ENCODE measurements at regions not wholly inside any gene's neighbourhood (a gene's known extent, or its start where the extent isn't known, plus 50 kb on each side); places are given as distances from the start of the nearest gene placed in this dataset.

GRCh38 chr16:9186061-9186460 lies 94.6 kb downstream of the HAPSTR1 start:
- Histone ChIP-seq H3K27me3 (ENCODE audit: insufficient read depth, poor library complexity, severe bottlenecking) (no peaks in the 10 kb centered on the region), H3K4me3 (replicated peaks; ENCODE audit: insufficient read depth, low read length) (no peak overlapping the region), H3K27ac (replicated peaks) (no peak overlapping the region)
- TF ChIP-seq POLR2AphosphoS5 (IDR thresholded peaks at IDR 0.05; ENCODE audit: low read depth) (no peak), SPI1 (IDR thresholded peaks at IDR 0.05; ENCODE audit: borderline replicate concordance, low read depth) (no peak), GABPA (IDR thresholded peaks at IDR 0.05; ENCODE audit: low read depth) (no peak), CTCF (IDR thresholded peaks at IDR 0.05; ENCODE audit: insufficient read depth, low read length) (no peak), REST (IDR thresholded peaks at IDR 0.05; ENCODE audit: insufficient replicate concordance, low read depth) (no peak)
- no peak for DNase-seq (ENCODE audit: low read depth in 1 of 2, low spot score in 1 of 2)

GRCh38 chr16:9188721-9189120 lies 97.3 kb downstream of the HAPSTR1 start:
- Histone ChIP-seq H3K4me3 (replicated peaks; ENCODE audit: insufficient read depth, low read length) (no peak overlapping the region), H3K27ac (replicated peaks) (no peak overlapping the region), H3K27me3 (ENCODE audit: insufficient read depth, poor library complexity, severe bottlenecking) (no peaks in the 10 kb centered on the region)
- TF ChIP-seq CTCF (IDR thresholded peaks at IDR 0.05; ENCODE audit: insufficient read depth, low read length), result no peak
- no peak for TF ChIP-seq GABPA (IDR thresholded peaks at IDR 0.05; ENCODE audit: low read depth)
- no peak for TF ChIP-seq REST (IDR thresholded peaks at IDR 0.05; ENCODE audit: insufficient replicate concordance, low read depth)
- no peak for TF ChIP-seq SPI1 (IDR thresholded peaks at IDR 0.05; ENCODE audit: borderline replicate concordance, low read depth)
- TF ChIP-seq POLR2AphosphoS5 (IDR thresholded peaks at IDR 0.05; ENCODE audit: low read depth), result no peak
- no peak for DNase-seq (ENCODE audit: low read depth in 1 of 2, low spot score in 1 of 2)

GRCh38 chr16:9191274-9191850 lies 99.9 kb downstream of the HAPSTR1 start:
- TF ChIP-seq REST (IDR thresholded peaks at IDR 0.05; ENCODE audit: insufficient replicate concordance, low read depth) (no peak), SPI1 (IDR thresholded peaks at IDR 0.05; ENCODE audit: borderline replicate concordance, low read depth) (no peak), CTCF (IDR thresholded peaks at IDR 0.05; ENCODE audit: insufficient read depth, low read length) (no peak), POLR2AphosphoS5 (IDR thresholded peaks at IDR 0.05; ENCODE audit: low read depth) (no peak), GABPA (IDR thresholded peaks at IDR 0.05; ENCODE audit: low read depth) (no peak)

More at GRCh38 chr16:9191274-9191850, 99.9 kb downstream of the HAPSTR1 start:
- H3K27me3 ChIP-seq (ENCODE audit: insufficient read depth, poor library complexity, severe bottlenecking), result no peaks in the 10 kb centered on the region
- no peak for DNase-seq (ENCODE audit: low read depth in 1 of 2, low spot score in 1 of 2)
- H3K27ac ChIP-seq (replicated peaks), result no peak overlapping the region
- no peak overlapping the region for H3K4me3 ChIP-seq (replicated peaks; ENCODE audit: insufficient read depth, low read length)
